ENCODE measurements at regions not wholly inside any gene's neighbourhood (a gene's known extent, or its start where the extent isn't known, plus 50 kb on each side); places are given as distances from the start of the nearest gene placed in this dataset.
"Not testable (repeated sequence)": the region's sequence is repeated elsewhere in the genome, so short reads cannot be mapped to it uniquely, and the experiment has no call there.

- not testable (repeated sequence) for DNase-seq
Observed at GRCh38 chr2:87439617-87440204, 308.2 kb upstream of the PLGLB2 start.

GRCh38 chr2:87440650-87441049 lies 307.2 kb upstream of the PLGLB2 start:
- DNase-seq = not testable (repeated sequence)

DNA sequence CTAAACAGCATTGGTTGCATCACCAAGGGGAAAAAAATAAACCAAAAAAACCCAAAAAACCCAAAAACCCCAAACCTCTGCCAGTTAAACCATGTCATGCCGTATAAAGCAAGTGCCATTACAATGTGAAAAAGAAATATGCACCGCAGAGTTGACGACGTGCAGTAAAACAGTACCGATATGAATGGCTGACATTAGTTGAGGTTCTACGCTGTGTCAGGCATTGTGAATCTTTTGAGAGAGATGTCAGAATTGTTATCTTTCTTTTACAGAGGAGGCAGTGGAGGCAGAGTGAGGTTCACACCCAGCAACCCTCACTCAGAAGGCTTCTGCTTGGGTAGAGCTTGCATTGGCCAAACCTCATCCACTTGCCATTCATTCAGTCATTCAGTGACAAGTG lies 306.5 kb upstream of the PLGLB2 start:
- DNase-seq = not testable (repeated sequence)

- DNase-seq = not testable (repeated sequence)
Observed at GRCh38 chr2:87442983-87443577, 304.8 kb upstream of the PLGLB2 start.

- DNase-seq = not testable (repeated sequence)
Observed at GRCh38 chr2:87444951-87445350, 302.9 kb upstream of the PLGLB2 start.

DNA sequence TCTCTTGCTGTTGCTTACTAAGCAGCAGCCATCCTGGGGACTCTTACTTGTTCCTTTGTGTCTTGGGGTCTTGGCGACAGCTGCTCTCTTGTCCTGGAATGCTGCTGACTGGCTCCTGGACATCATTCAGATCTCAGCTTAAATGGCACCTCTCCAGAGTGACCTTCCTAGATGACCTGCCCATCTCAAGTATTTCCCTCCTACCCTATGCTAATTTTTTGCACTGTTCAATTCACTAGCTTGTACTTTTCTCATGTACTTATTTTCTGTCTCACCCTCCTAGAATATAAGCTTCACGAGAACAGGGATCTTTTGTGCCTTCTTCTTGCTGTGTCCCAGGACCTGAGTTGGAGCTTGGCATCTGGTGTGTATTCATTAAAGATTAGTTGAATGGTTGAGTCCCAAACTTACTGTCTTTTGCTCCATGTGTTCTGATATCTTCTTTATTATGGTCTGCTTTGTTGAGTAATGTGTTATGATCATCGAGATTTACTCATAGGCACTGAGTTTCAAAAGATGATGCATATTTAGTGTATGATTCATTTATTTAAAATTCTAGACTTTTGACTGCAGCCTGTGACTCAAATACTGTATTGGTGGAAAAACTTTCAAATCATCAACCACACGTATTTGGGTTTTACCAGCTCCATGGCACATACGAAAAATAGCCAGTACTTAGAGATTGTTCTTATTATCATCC lies 302.1 kb upstream of the PLGLB2 start:
- not testable (repeated sequence) for DNase-seq

DNA sequence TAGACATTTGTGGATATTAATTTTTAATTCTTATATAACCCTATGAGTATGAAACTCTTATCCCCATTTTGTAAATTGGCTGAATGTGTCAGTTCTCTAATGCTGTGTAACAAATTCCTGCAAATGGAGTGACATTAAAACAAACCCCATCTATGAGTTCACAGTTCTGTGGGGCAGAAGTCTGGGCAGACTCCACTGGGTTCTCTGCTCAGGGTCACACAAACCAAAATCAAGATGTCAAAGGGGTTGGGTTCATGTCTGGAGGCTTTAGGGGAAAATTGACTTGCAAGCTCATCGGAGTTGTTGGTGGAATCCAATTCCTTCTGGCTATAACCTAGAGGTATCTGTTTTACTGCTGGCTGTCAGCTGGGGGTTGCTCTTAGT lies 301.6 kb upstream of the PLGLB2 start:
- not testable (repeated sequence) for DNase-seq

- DNase-seq = not testable (repeated sequence)
Observed at GRCh38 chr2:87449462-87449980, 298.4 kb upstream of the PLGLB2 start.

DNA sequence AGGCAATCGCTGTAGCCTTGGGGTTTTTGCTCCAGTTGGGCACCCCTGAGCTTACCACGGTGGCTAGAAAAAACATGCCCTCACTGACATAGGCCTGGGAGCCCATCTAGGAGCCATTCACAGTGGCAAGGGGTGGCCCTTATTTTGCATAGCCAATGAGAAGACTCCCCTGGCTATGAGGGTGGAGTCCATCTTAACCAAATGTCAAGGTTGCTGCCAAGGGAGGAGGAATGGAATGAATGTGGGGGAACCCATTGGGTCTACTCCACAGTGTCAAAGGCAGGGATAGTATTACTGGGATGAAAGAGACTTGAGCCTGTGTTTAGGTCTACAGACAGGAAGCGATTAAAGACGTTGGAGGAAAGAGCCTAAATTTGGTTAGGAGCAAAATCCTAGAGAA lies 295.7 kb upstream of the PLGLB2 start:
- DNase-seq = not testable (repeated sequence)

DNA sequence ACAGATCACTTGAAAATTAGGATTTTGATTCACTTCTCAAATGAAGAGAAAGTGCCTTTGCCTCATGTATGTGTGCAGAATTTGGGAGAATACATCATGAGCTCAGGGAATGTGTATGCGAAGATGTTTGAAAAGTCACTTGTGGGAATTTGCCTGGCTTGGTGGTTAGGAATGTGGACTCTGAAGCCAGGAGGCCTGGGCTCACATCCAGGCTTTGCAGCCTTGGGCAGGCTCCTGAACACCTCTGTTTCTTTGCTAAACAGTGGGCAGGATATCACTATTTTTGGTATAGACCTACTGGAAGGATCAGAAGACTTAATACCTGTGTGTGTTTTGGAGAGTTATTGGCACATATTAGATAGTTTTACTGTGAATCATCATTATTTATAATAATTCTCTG lies 295.0 kb upstream of the PLGLB2 start:
- DNase-seq = not testable (repeated sequence)

DNA sequence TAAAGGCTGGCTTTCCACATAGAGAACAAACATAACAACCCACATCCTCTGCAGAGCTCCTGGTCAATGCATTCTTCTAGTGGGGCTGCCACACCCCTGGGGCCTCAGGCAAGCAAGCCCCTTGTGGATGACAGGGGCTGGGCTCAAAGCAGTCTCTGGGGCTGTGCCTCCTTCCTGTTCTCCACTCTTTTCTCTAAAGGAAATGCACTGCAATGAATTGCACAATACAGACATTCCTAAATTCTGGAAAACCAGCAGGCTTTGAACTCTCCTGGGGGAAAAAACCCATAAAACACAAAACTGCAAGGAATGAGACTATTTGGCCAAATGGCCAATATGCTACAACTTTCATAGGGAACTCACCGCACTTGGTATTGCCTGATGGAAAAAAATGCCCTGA lies 293.9 kb upstream of the PLGLB2 start:
- not testable (repeated sequence) for DNase-seq

DNA sequence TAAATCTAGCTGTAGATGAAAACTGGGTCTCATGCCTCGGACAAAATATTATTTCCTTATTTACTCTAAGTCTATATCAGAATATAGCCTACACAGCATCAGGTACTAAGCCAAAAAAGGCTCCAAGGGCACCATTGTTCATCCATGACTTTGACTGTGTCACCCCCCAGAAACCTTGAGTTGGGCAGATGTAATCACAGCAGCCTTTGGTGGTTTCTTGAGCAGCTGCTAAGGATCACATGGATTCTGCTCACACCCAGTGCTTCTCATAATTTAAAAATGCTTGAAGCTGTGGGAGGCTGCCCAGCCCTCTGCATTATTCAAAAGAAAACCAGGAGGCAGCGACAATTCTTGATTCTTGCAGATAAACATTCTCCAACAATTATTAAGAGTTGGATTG lies 293.5 kb upstream of the PLGLB2 start:
- not testable (repeated sequence) for DNase-seq

DNA sequence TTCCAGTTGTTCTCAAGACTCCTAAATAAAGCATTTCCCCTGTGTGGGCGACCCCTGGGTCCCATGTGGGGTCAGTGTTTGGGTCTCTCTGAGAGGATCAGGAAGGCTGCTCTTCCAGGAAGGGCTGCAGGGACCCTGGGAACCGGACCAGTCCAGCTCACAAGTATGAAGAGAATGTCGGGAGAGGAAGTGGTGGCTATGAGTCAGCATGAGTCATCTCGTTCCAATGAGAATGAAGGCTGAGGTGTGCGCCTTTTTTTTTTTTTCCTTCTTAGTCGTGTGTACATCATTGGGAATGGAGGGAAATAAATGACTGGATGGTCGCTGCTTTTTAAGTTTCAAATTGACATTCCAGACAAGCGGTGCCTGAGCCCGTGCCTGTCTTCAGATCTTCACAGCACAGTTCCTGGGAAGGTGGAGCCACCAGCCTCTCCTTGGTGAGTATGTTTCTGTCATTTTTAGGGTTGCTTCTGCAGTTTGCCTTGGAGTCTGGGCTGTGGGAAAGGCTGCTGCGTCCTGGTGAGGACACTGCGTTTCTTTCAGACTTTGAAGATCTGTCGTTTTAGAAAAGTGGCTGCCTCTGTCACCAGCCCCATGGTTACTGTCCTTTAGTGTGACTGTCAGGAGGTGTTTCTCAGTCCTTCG lies 292.6 kb upstream of the PLGLB2 start:
- DNase-seq = not testable (repeated sequence)

DNA sequence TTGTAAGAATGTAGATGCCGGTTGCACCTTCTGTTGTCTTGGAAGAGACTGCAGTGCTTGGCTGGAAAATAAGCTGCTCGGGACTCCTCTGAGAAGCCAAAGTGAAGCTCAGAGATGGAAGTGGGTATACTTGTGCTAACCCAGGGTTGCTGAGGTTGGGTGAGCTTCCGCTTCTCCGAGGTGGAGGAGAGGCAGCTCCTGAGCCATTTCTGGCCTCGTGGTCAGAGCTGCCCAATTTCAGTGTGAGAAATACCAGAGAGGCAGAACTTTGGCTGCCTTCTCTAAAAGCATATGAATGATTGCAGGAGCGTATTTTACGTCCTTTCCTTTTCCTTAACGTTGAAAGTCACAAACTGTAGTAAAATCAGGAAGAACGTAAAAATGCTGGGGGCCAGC lies 292.0 kb upstream of the PLGLB2 start:
- not testable (repeated sequence) for DNase-seq

DNA sequence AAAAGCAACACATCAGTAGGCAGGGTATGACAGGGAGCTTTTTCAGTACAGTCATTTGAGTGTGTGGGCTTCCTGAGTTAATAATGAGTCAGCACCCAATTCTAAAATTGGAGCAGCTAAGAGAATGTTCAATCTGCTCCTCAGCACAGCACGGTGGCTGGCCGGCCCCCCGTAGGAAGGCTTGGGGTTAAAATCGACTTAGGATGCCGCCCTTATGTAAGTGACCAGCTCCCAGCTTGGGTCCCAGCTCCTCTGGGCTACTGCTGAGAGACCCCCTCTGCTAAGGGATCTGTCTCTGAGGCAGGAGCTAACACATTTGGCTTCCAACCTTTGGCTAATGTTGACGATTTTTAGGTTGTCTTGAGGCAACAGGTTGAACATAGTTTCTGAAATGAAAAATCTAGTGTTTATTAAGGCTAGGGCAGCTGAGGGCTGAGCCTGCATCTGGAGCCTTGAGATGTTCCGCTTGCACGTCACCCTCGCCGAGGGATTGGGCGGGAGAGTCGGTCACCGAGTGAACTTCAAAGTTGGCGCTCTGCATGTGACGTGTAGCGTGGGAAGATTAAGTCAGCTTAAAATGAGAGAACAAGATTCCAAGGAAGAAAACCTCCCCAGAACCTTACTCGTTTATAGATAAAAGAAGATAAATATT lies 291.3 kb upstream of the PLGLB2 start:
- DNase-seq = peak in 1 of 2 experiments; percentile 28

GRCh38 chr2:87457129-87457499 lies 290.8 kb upstream of the PLGLB2 start:
- not testable (repeated sequence) for DNase-seq

- not testable (repeated sequence) for DNase-seq
Observed at GRCh38 chr2:87458938-87459337, 288.9 kb upstream of the PLGLB2 start.

- not testable (repeated sequence) for DNase-seq
Observed at GRCh38 chr2:87460104-87460503, 287.8 kb upstream of the PLGLB2 start.

- DNase-seq = not testable (repeated sequence)
Observed at GRCh38 chr2:87460662-87461061, 287.2 kb upstream of the PLGLB2 start.

DNA sequence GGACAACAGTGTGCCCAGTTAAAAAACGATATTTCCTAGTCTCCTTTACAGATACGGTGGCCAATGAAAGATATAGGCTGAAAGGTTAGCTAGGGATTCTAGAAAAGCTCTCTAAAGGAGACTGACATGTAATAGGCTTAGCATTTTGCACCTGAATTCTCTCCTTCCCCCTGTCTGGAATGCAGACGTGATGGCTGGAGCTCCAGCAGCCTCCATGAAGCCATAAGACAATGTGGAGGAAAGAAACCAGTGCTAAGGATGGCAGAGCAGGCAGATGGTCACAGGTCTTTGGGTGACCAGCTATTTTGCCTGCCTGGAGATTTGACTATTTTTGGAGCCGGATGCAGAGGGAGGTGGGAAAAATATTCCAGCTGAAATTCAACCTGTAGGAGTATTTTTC lies 286.2 kb upstream of the PLGLB2 start:
- DNase-seq = not testable (repeated sequence)

- DNase-seq = not testable (repeated sequence)
Observed at GRCh38 chr2:87464219-87464618, 283.7 kb upstream of the PLGLB2 start.

DNA sequence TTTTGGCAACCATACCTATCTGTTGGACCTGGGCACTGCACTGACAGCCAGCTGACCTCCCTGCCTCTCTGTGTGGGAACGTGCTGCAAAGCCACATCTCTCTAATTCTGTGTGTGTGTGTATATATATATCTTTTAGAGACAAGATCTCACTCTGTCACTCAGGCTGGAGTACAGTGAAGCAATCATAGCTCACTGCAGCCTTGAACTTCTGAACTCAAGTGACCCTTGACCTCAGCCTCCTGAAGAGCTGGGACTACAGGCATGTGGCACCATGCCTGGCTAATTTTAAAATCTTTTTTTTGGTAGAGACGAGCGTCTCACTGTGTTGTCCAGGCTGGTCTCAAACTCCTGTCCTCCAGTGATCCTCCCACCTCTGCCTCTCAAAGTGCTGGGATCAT lies 282.2 kb upstream of the PLGLB2 start:
- DNase-seq = not testable (repeated sequence)

DNA sequence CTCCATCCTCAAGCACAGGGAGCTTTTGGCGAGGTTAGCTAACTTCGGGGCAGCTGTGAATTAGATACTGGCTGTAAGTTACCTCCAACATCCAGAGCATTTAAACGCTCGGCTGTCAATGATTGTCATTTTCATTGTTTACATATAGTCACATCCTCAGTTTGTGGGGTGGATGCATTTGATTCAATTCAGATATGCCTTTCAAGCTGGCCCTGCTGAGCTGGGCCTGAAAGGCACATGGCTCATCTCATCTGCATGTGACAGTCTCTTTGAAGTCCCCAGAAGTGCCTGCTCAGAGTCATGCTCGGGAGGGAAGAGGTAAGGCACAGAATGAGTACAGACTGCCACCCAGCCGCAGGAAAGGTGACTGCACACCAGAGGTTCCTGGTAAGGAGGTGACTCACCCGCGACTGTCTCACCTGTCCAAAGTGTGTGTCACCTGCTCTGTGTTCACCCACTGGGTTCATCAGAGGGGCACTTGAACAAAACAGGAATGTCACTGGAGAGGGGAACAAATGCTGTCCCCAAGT lies 281.2 kb upstream of the PLGLB2 start:
- peak; percentile 86 to 88 for DNase-seq

Data from activated CD4-positive, alpha-beta T cell treated with anti-CD3 and anti-CD28 coated beads, Interleukin-2, amount 50 U/mL, for 4 hours (primary cell).